Left ventricle myocardium inferior (tissue), 1 donor: ENCODE measurements at regions not wholly inside any gene's neighbourhood (a gene's known extent, or its start where the extent isn't known, plus 50 kb on each side); places are given as distances from the start of the nearest gene placed in this dataset.

Experiments used
- DNase-seq: peaks from one replicate; pipeline ENCODE4 v3.0.0-alpha.2; 2020
- H3K27ac ChIP-seq: fragments of 200-600 bp; replicated peaks from 2 replicates; pipeline ENCODE4 v1.8.0; 2021
- H3K27me3 ChIP-seq: fragments of 200-600 bp; 2 replicates; pipeline ENCODE4 v1.8.0; 2021; ENCODE audit warnings: low read depth
- H3K36me3 ChIP-seq: fragments of 200-600 bp; 2 replicates; pipeline ENCODE4 v1.8.0; 2021
- H3K4me1 ChIP-seq: fragments of 200-600 bp; 2 replicates; pipeline ENCODE4 v1.8.0; 2021
- H3K4me3 ChIP-seq: fragments of 200-600 bp; 2 replicates; pipeline ENCODE4 v1.8.0; 2021; ENCODE audit warnings: mild to moderate bottlenecking, moderate library complexity
- H3K9me3 ChIP-seq: fragments of 200-600 bp; replicated peaks from 2 replicates; pipeline ENCODE4 v1.8.0; 2021
- intact Hi-C: fragments of 100-400 bp; cut with micrococcal nuclease; formaldehyde crosslinking; loops from one replicate; pipeline ENCODE4 v1.11.0; 2022
- TF ChIP-seq, protein P1 (sequence below): fragments of 200-600 bp; IDR thresholded peaks from 2 replicates; pipeline ENCODE4 v1.8.0; 2021; ENCODE audit warnings: antibody characterized with exemption, mild to moderate bottlenecking, borderline replicate concordance
- donor health status: DM: no; HTN: yes; CAD: no; lungs with severe emphysema.

- intact Hi-C loops: no loop called here
- DNase-seq: no peak
- TF ChIP-seq, protein P1, sequence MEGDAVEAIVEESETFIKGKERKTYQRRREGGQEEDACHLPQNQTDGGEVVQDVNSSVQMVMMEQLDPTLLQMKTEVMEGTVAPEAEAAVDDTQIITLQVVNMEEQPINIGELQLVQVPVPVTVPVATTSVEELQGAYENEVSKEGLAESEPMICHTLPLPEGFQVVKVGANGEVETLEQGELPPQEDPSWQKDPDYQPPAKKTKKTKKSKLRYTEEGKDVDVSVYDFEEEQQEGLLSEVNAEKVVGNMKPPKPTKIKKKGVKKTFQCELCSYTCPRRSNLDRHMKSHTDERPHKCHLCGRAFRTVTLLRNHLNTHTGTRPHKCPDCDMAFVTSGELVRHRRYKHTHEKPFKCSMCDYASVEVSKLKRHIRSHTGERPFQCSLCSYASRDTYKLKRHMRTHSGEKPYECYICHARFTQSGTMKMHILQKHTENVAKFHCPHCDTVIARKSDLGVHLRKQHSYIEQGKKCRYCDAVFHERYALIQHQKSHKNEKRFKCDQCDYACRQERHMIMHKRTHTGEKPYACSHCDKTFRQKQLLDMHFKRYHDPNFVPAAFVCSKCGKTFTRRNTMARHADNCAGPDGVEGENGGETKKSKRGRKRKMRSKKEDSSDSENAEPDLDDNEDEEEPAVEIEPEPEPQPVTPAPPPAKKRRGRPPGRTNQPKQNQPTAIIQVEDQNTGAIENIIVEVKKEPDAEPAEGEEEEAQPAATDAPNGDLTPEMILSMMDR: no peak
- Histone ChIP-seq H3K4me3 (no peak overlapping the region), H3K9me3 (peaks cover 15% of the 10 kb centered on the region), H3K27me3 (peaks cover 25% of the 10 kb centered on the region), H3K4me1 (no peaks in the 10 kb centered on the region), H3K36me3 (no peaks in the 10 kb centered on the region), H3K27ac (no peak overlapping the region)
Measured at GRCh38 chr11:33575311-33575710, 125.3 kb downstream of the C11orf91 start.

DNA sequence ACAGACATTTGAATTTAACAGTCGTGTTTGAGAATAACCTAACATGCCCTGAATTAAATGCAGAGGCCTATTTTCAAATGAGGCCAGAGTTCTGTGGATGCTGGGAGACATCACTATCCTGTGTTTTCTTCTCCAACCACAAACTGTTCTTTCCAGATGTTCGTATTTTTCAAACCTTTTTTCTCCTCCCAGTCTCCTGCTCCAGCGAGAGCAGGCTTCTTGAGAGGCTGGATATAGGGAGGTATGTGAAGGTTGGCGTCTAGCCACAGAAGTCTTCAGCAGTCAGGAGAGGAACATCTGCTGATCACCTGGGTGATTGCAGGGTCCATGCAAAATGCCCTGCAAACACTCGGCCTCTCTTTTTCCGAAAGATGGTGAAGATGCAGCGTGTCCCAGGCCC is 126.3 kb downstream of the C11orf91 start:
- H3K4me3 ChIP-seq: no peak overlapping the region
- TF ChIP-seq, protein P1: no peak
- H3K36me3 ChIP-seq: no peaks in the 10 kb centered on the region
- no peak for DNase-seq
- H3K4me1 ChIP-seq: no peaks in the 10 kb centered on the region
- H3K27me3 ChIP-seq: peaks cover 34% of the 10 kb centered on the region
- peaks cover 15% of the 10 kb centered on the region for H3K9me3 ChIP-seq
- intact Hi-C loops: no loop called here
- H3K27ac ChIP-seq: no peak overlapping the region

DNA sequence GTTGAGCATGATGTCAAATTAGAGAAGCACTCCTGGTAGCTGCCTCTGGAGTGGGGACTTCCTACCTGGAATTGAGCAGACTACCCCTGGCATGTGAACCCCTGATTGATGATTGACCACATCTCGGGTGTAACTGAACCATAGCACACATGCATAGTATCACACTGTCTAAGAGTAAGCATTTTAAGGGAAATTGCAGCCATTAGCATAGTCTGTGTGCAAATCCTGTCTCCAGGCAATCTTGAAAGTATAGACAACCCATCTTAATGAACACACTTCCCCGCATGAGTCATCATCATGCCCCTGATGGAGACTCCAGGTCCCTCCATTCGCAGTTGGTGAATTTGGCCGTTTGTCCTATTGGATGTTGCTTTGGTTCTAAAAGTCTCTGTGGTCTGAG is 131.3 kb downstream of the C11orf91 start:
- intact Hi-C loops: no loop called here
- Histone ChIP-seq H3K4me3 (no peak overlapping the region), H3K27ac (no peak overlapping the region)

DNA sequence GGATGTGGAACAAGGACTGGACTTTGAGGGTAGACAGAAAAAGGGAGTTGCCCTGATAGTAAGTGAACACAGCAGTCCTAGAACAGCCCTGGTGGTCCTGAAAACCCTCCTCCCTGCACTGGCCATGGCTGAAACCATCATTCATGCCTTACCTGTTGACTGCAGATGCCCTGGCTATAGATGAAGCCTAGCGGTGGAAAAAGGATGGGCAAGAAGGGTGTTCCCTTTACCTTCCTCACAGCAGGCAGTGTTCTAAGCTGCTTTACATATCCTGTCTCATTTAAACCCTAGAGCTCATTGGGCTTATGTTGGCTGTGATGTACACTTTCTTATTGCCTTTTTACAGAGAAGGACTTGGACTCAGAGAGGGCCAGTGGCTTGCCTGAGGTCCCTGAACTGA is 133.6 kb downstream of the C11orf91 start:
- Histone ChIP-seq H3K27me3 (peaks cover 23% of the 10 kb centered on the region), H3K36me3 (no peaks in the 10 kb centered on the region), H3K4me3 (no peak overlapping the region), H3K4me1 (no peaks in the 10 kb centered on the region), H3K9me3 (peaks cover 2% of the 10 kb centered on the region), H3K27ac (no peak overlapping the region)
- intact Hi-C loops: no loop called here
- no peak for DNase-seq
- TF ChIP-seq, protein P1: no peak

More for the DNA sequence above, 131.3 kb downstream of the C11orf91 start:
- Histone ChIP-seq H3K27me3 (peaks cover 23% of the 10 kb centered on the region), H3K9me3 (peaks cover 15% of the 10 kb centered on the region), H3K4me1 (no peaks in the 10 kb centered on the region), H3K36me3 (no peaks in the 10 kb centered on the region)
- TF ChIP-seq, protein P1: no peak
- DNase-seq: no peak

GRCh38 chr11:33564856-33565453 is 135.7 kb downstream of the C11orf91 start:
- DNase-seq: no peak
- H3K27ac ChIP-seq: no peak overlapping the region
- TF ChIP-seq, protein P1: no peak
- H3K4me3 ChIP-seq: no peak overlapping the region
- intact Hi-C loops: no loop called here
- H3K9me3 ChIP-seq: no peaks in the 10 kb centered on the region
- H3K36me3 ChIP-seq: no peaks in the 10 kb centered on the region
- peaks cover 18% of the 10 kb centered on the region for H3K27me3 ChIP-seq
- H3K4me1 ChIP-seq: no peaks in the 10 kb centered on the region
